Kidney (tissue), 13 donors: ENCODE measurements at regions not wholly inside any gene's neighbourhood (a gene's known extent, or its start where the extent isn't known, plus 50 kb on each side); places are given as distances from the start of the nearest gene placed in this dataset.

ENCODE experiments used
- DNase-seq, 5 donors: peaks; one replicate each; pipeline ENCODE4 v3.0.0-alpha.2; 2013 to 2020
- FAIRE-seq: peaks from 2 replicates; lab custom pipeline; 2012; peaks lifted over from hg19 to GRCh38; lab: Jason Lieb, UNC
- H3K27ac ChIP-seq, 2 donors: one replicate each; pipeline ENCODE4 v1.7.0; 2013; ENCODE audit warnings: low read depth in 2 of 2, low read length in 2 of 2, inconsistent platforms in 1 of 2
- H3K27me3 ChIP-seq: one replicate; pipeline ENCODE4 v1.7.1; 2013; ENCODE audit warnings: low read length, inconsistent platforms; ENCODE audit not compliant: control insufficient read depth, insufficient read depth
- H3K36me3 ChIP-seq, 3 donors: one replicate each; pipeline versions ENCODE4 v1.7.0 to v1.7.1; 2013; ENCODE audit warnings: low read length in 3 of 3, control low read depth in 1 of 3, inconsistent platforms in 1 of 3; ENCODE audit not compliant: insufficient read depth in 3 of 3, control insufficient read depth in 2 of 3
- H3K4me1 ChIP-seq, 3 donors: one replicate each; pipeline versions ENCODE4 v1.7.0 to v1.7.1; 2013; ENCODE audit warnings: low read length in 3 of 3, inconsistent platforms in 1 of 3, low read depth in 1 of 3; ENCODE audit not compliant: control insufficient read depth in 2 of 3, insufficient read depth in 2 of 3
- H3K4me3 ChIP-seq, 3 donors: one replicate each; pipeline versions ENCODE4 v1.7.0 to v1.8.1; 2013; ENCODE audit warnings: low read length in 3 of 3, control low read depth in 1 of 3, inconsistent platforms in 1 of 3
- H3K9ac ChIP-seq, 3 donors: one replicate each; pipeline versions ENCODE4 v1.7.0 to v1.7.1; 2013; ENCODE audit warnings: low read length in 3 of 3, control low read depth in 1 of 3, inconsistent platforms in 1 of 3
- H3K9me3 ChIP-seq, 3 donors: one replicate each; pipeline versions ENCODE4 v1.7.0 to v1.7.1; 2013; ENCODE audit warnings: low read length in 3 of 3, control low read depth in 1 of 3, inconsistent platforms in 1 of 3; ENCODE audit not compliant: control insufficient read depth in 2 of 3, insufficient read depth in 1 of 3
- intact Hi-C: fragments of 100-400 bp; cut with DNase I; formaldehyde crosslinking; loops from one replicate; pipeline ENCODE4 v1.11.1; 2022
- TF ChIP-seq, protein P1 (sequence below): IDR thresholded peaks from 3 replicates; pipeline ENCODE4 v1.5.1; 2012; ENCODE audit warnings: mild to moderate bottlenecking, moderate library complexity, borderline replicate concordance; ENCODE audit not compliant: insufficient read depth; ENCODE audit errors: extremely low read depth
- donor health status: control.
- donor health status: control.
- donor health status: control.
- donor health status: control.
- donor health status: control.
- donor health status: DM: yes; HTN: yes; CAD: no.
- donor health status: Normal renal cell carcinoma (clear cell type).

DNA sequence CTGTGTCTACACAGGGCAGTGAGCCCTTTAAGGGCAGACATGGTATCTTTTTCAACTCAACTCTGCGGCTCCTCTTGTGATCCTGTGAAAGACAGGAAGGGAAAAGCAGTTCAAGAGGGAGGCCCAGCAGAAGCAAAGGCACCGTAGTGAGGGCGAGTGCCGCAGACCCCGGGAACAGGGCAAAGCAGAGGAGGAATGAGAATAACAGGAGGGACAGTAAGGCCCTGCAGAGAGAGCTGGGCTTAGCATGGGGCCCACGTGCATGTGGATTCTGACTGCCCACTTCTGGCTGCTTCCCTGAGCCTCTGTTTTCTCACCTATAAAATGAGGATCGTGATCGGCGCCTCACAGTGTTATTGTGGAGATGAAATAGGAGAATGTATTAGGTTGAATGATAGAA, 409.3 kb downstream of the PTPRU start:
- DNase-seq (peak in 2 of 5 donors; percentile 1 to 7), FAIRE-seq (no peak)
- intact Hi-C loops, result no loop called here
- H3K9ac ChIP-seq, result no peak overlapping the region
- no peaks in the 10 kb centered on the region for H3K36me3 ChIP-seq
- H3K27me3 ChIP-seq, result no peaks in the 10 kb centered on the region
- no peak overlapping the region for H3K4me3 ChIP-seq
- TF ChIP-seq, protein P1, sequence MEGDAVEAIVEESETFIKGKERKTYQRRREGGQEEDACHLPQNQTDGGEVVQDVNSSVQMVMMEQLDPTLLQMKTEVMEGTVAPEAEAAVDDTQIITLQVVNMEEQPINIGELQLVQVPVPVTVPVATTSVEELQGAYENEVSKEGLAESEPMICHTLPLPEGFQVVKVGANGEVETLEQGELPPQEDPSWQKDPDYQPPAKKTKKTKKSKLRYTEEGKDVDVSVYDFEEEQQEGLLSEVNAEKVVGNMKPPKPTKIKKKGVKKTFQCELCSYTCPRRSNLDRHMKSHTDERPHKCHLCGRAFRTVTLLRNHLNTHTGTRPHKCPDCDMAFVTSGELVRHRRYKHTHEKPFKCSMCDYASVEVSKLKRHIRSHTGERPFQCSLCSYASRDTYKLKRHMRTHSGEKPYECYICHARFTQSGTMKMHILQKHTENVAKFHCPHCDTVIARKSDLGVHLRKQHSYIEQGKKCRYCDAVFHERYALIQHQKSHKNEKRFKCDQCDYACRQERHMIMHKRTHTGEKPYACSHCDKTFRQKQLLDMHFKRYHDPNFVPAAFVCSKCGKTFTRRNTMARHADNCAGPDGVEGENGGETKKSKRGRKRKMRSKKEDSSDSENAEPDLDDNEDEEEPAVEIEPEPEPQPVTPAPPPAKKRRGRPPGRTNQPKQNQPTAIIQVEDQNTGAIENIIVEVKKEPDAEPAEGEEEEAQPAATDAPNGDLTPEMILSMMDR, result no peak
- H3K27ac ChIP-seq, result no peak overlapping the region
- H3K4me1 ChIP-seq, result no peaks in the 10 kb centered on the region
- H3K9me3 ChIP-seq, result no peaks in the 10 kb centered on the region

DNA sequence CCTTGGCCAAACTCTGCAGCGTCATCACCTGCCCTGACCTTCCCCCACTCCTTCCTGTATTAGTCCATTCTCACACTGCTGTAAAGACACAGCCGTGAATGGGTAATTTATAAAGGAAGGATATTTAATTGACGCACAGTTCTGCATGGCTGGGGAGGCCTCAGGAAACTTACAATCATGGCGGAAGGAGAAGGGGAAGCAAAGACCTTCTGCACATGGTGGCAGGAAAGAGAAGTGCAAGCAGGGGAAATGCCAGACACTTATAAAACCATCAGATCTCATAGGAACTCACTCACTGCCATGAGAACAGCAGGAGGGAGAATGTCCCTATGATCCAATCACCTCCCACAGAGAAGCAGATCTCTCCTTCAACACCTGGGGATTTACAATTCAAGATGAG, 408.5 kb downstream of the PTPRU start:
- no peaks in the 10 kb centered on the region for H3K9me3 ChIP-seq
- H3K9ac ChIP-seq, result no peak overlapping the region
- H3K4me1 ChIP-seq, result no peaks in the 10 kb centered on the region
- no peaks in the 10 kb centered on the region for H3K36me3 ChIP-seq
- FAIRE-seq (no peak), DNase-seq (peak in 1 of 5 donors; percentile 1)
- intact Hi-C loops, result no loop called here
- no peak overlapping the region for H3K27ac ChIP-seq
- no peaks in the 10 kb centered on the region for H3K27me3 ChIP-seq
- no peak overlapping the region for H3K4me3 ChIP-seq
- TF ChIP-seq, protein P1, result no peak

DNA sequence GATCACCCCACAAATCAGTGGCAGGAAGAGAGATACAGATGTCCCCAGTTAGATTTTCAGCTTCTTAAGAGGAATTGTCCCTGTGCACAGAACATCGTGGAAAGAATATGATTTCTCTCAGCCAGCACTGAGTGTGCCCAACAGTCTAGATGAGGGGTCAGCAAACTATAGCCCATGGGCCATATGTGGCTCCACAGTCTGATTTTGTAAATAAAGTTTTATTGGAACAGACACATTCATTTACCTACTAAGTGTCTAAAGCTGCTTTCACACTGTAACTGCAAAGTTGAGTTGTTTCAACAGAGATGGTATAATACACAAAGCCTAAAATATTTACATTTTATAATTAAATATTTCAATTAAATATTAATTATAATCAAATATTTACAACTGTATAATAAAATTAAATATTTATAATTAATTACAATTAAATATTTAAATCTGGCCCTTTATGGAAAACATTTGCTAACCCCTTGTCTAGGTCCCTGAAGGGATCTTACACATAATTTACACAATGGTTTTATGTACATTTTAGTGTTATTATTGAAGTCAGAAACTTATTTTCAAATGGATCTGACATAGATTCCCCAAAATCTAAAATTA, 407.6 kb downstream of the PTPRU start:
- no peak for DNase-seq
- Histone ChIP-seq H3K27me3 (no peaks in the 10 kb centered on the region), H3K4me3 (no peak overlapping the region), H3K4me1 (no peaks in the 10 kb centered on the region), H3K36me3 (no peaks in the 10 kb centered on the region), H3K9ac (no peak overlapping the region), H3K9me3 (no peaks in the 10 kb centered on the region), H3K27ac (no peak overlapping the region)
- intact Hi-C loops, result no loop called here
- TF ChIP-seq, protein P1, result no peak
- FAIRE-seq, result peak; percentile 56

DNA sequence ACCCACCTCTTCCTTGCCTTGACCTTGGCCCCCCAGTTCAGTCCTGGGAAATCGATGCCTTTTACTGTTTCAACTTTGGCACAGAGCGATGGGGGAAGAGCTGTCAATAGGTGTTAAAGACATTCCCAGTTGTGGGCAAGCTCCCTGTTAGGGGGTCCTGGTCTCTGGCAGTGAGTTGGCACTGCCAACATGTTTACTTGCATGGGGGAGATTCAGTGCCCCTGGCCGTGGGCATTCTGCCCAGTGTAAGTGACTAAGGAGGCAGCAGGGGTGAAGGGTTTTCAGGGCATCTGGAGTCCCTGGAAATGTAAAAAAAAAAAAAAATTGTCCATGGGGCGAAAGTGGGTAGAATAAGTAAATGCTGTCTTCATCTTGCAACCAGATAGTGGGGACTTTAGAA, 407.0 kb downstream of the PTPRU start:
- no peaks in the 10 kb centered on the region for H3K9me3 ChIP-seq
- no peaks in the 10 kb centered on the region for H3K4me1 ChIP-seq
- H3K27ac ChIP-seq, result no peak overlapping the region
- FAIRE-seq (no peak), DNase-seq (peak in 2 of 5 donors; percentile 1 to 4)
- H3K36me3 ChIP-seq, result no peaks in the 10 kb centered on the region
- no peak overlapping the region for H3K9ac ChIP-seq
- TF ChIP-seq, protein P1, result no peak
- intact Hi-C loops, result no loop called here
- no peaks in the 10 kb centered on the region for H3K27me3 ChIP-seq
- H3K4me3 ChIP-seq, result no peak overlapping the region
